GM21576 (cell line): ENCODE measurements at regions not wholly inside any gene's neighbourhood (a gene's known extent, or its start where the extent isn't known, plus 50 kb on each side); places are given as distances from the start of the nearest gene placed in this dataset.
"Not testable (repeated sequence)": the region's sequence is repeated elsewhere in the genome, so short reads cannot be mapped to it uniquely, and the experiment has no call there.

Experiments used
- ATAC-seq: cut with Tn5 transposase; IDR thresholded peaks from one replicate; pipeline ENCODE4 v1.9.1; 2021; ENCODE audit warnings: mild to moderate bottlenecking, moderate library complexity; ENCODE audit not compliant: unreplicated experiment

DNA sequence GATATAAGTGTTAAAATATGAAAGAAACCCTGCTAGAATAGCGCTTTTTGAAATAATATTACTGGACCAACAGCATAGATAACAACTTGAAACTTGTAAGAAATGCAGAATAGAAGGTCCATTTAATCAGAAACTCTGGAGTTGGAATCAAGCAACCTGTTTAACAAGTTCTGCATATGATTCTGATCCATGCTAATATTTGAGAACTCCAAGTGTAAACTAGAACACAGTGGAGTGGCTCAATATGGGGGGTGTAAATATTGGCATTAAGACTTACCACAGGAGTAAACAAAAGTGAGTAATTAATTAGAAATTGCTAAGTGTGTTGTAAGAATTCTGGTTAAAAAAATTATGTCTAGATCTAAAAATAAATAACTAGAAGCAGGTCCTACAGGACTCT is 151.2 kb downstream of the SLITRK1 start:
- ATAC-seq: no peak

DNA sequence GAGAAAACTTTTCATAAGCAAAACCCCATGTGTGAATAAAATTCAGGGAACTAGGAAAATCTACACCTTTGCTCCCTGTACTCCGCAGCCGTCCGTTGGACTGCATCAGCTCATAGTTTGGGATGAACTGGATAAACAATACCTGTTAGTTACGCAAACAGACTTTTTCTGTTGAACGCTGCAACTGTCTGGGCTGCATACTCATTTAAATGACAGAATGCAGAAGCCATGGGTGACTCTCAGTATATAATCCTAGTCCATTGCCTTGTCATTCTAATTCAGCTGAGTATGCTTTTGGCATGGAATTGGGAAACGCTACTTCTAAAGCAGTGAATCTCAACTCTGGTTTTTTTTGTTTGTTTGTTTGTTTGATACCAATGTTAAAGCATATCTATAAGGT is 151.6 kb downstream of the SLITRK1 start:
- ATAC-seq: no peak

DNA sequence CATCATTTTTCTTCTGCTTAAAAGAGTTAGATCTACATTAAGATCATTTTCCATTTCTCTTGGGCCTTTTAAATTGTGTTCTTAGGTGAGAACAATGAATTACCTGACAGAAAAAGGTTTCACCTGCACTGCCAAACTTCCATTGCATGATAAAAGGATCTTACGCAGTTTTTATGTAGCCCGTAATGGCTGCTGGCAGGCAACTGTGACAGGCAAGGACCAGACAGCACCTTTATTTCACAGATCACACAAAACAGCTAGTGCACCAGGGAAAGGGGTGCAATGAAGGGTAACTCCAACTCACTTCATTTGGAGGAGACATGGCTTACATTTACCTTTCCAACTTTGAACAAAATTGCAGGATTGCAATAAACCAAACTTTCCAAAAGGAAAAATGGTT is 159.8 kb downstream of the SLITRK1 start:
- ATAC-seq: no peak

DNA sequence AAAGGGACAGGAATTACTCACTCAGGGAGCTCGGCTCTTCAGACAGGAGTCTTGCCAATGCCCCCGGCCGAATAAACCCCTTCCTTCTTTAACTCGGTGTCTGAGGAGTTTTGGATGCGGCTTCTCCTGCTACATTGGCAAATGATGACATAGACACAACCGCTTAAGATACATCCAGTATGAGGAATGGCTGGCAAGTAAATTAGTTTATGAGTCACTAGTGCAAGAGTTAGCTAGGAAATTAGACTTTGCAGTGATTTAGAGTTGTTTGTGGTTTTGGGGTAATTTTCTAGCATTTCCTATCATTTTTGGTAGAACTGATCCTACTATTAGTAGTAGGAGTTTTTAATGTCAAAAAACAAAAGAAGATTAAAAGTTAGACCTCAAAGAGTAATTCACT is 166.2 kb downstream of the SLITRK1 start:
- no peak for ATAC-seq

DNA sequence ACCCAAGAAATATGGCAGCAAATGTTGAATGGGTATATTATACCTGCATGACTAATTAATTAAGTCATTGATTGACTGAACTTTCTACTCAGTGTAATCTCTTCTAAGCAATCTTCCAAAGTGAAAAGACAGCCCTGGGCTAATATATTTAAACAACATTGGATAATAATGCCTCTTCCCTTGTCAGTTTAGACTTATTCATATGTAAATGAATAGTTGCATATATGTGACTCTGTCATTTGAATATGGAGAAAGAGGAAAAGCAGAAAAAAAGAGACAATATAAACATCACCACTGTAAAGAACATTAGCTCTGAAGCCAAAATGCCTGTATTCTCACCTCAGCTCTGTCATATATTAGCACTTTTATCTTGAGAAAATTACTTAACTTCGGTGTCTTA is 168.0 kb downstream of the SLITRK1 start:
- ATAC-seq: no peak

DNA sequence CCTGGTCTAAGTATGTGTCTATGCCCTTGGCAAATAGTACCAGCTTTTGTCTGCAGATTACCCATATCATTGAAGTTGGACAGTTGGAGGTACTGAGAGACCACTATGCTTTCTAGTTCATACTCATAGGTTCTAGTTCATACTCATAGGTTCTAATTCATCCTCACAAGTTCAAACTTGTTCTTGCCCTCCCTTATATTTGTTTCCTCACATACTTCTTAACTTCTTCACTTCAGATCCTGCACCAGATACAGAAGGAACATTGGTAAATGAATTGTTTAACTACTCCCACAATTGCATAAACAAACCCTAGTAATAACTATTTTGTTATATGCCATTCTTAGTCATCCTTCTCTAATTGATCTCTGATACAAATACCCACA is 172.2 kb downstream of the SLITRK1 start:
- ATAC-seq: no peak

DNA sequence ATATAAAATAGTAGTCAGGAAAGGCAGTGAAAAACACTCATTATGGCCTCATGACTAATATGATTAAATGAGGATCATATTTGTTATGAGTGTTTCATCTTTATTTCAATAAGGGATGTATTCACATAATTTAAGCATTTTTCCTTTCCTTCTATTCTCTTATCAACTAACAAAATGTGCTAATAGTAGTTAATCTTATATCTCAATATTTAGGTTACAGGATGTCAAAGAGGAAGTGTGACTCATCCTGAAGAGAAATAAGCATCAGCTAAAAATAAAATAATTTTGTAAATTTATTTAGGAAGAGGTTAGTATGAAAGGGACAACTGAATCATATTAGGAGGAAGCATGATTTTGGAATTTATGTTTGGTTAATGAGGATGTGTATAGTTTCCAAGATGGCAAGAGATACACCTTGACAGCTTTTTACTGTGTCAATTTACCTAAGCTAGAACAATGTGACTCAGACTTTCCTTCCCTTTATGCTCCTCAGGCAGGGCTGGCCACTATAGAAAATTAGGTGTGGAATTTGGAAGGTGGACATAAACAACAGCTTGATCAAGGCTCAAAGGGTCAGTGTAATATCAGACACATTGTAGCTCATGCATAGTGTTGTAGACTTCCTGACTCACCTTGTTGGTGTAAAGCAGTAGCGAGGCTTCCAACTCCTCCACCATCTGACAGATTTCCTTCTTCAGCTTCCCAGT is 172.7 kb downstream of the SLITRK1 start:
- no peak for ATAC-seq

DNA sequence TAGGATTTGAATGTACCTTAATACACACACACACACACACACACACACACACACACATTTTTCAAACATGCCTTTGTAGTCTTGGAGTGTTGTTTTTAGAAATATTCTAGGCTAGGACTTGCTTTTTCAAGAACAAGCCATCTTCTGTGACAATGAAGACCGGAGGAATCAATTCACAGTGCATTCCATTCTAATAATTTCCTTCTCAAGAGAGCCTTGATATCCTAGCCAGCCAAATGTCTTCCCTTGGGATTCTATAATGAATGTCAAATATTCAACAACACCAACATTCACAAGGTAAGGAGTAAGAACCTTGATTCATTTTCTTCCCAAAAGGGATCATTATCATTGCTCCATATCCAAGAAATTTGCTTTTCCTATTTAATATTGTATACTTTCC is 180.3 kb downstream of the SLITRK1 start:
- no peak for ATAC-seq

DNA sequence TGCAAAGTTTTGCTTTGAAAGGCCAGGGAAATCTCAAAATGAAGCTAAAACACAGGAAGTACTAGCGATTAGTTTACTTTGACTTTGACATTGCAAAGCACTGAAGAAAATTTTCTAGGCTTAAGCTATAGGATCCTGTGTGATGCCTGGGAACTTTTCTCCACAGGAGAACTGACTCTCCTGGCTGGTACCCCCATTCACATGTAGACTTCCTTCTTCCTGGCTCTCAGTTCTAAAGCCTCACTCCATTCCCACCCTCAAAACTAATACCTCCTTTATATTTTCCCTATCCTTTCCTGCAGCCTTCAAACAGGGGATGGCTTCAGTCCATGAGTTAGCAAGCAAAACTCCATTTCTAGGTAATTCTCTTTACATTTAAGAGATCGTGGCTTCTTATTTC is 189.5 kb downstream of the SLITRK1 start:
- ATAC-seq: no peak

DNA sequence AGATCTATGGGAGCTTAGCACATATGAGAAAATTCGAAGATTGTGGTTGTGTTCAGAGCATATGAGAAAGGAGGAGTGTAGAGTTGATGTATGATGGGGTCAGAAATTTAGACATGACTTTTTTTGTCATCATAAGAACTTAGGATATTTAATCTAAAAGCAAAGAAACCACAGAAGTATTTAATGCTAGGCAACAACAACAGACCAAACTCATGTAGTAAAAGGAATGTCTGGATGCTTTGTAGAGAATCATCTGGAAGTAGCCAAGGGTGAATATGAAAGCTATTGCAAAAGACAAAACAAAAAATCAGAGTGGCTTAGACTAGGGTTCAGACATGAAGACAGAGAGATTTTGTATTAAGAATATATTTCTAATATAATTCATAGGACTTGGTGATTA is 190.3 kb downstream of the SLITRK1 start:
- no peak for ATAC-seq

DNA sequence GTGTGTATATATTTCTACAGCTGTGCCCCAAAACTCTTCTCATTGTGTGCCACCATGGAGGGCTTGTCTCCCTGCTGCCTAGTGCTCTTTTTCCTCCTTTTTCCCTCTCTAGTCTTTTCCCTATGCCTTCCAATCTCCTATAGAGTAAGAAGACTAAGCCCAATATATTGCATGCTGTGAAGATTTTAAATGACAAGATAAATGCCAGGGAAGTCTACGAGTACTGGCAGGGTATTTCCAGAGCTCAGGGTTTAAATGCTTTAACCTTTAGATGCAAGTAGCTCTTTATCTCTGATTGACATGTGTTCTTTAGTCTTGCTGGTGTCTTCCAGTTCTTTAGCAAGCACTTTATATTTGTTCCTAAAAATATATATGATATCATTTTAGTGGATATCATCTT is 200.7 kb downstream of the SLITRK1 start:
- ATAC-seq: no peak

DNA sequence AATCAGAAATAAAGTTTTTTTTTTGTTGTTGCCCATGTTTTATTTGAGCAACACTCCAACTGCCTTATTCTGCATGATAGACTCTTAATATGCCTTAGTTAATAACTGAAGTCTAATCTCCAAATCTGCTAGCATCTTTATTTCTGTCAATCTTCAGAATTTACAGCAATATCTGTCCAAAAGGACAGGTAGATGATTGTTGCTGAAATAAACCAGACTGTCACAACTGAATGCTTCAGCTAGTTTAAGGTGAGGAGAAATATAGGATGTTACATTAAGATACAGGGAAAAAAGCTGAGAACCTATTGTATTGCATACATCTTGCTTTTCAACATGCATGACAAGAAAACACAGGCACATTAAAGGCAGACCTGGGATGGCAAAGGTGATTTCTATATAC is 204.3 kb downstream of the SLITRK1 start:
- ATAC-seq: no peak

DNA sequence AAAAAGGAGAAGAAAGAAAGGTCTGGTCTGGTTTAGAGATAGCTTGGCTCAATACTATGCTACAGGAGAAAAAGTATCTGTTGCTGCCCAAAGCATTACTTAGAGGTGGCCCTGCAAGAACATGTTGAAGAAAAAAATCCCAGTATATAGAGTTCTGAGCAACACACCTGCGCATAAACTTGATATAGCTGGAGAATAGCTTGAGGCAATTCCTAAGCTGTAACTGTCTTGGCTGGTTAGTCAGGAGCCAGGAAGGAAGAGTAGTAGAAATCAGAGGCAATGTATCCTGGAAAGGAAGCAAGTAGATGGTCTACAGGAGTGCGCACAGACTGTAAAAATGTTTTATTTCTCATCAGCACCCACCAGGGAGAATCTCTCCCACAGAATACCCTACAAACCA is 209.7 kb downstream of the SLITRK1 start:
- no peak for ATAC-seq

DNA sequence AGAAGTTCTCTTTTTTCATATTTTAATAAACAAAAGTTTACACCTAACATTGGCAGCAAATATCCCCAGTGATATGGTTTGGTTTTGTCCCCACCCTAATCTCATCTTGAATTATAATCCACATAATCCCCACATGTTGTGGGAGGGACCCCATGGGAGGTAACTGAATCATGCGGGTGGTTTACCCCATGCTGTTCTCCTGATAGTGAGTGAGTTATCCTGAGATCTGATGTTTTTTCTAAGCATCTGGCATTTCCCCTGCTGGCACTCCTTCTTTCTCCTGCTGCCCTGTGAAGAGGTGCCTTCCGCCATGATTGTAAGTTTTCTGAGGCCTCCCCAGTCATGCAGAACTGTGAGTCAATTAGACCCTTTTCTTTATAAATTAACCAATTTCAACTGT is 214.7 kb downstream of the SLITRK1 start:
- ATAC-seq: no peak

DNA sequence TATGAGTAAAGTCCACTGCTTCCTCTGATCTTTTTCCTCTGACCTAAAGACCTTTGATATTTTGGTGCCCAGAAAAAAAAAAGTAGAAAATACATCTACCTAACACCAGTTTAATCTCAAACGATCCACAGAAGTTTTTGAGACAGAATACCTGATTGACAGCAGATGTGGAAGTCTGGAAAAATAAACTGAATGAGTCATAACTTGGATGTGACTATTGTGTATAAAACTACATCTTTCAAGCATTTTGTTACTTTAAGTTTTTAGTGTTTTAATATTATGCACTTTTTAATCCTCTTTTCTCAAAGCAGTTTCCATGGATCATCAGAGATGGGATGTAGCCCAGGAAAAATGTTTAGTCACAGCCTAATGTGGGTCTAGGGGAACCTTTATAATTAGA is 216.1 kb downstream of the SLITRK1 start:
- no peak for ATAC-seq

DNA sequence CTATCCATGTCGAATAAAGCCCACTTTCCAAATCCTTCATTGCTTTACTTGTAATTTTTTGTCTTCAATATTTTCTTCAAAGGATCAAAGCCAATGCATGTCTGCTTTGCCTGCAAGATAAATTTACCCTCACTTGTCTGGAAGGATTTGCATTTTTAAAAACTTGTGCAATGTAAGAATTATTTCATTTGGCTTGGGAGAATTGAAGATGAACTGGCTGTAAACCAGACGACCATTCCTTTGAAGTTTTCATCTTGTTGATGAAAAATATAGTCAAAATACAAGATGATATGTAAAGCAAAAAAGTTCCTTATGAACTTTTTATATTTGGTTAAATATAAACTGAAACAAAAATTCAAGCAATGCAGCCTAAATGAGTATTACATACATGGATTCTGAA is 225.0 kb downstream of the SLITRK1 start:
- no peak for ATAC-seq

DNA sequence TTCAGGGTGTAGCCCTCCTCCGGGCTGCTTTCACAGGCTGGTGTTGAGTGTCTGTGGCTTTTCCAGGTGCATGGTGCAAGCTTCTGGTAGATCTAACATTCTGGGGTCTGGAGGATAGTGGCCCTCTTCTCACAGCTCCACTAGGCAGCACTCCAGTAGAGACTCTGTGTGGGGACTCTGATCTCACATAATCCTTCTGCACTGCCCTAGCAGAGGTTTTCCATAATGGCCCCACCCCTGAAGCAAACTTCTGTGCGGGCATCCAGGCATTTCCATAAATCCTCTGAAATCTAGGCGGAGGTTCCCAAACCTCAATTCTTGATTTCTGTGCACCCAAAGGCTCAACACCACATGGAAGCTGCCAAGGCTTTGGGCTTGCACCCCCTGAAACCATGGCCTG is 239.7 kb downstream of the SLITRK1 start:
- not testable (repeated sequence) for ATAC-seq

DNA sequence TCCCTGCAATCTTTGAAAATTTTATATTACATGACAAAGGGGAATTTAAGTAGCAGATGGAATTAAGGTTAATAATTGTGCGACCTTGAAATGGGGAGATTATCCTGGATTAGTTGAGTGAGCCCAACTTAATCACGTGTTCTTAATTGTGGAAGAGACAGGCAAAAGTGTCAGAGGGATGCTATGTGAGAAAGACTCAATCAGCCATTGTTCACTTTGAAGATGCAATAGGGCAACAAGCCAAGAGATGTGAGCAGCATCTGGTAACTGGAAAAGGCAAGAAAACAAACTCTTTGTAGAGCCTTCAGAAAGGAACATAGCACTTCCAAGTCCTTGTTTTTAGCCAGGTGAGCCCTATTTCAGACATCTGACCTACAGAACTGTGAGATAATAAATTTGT is 247.7 kb downstream of the SLITRK1 start:
- ATAC-seq: no peak

DNA sequence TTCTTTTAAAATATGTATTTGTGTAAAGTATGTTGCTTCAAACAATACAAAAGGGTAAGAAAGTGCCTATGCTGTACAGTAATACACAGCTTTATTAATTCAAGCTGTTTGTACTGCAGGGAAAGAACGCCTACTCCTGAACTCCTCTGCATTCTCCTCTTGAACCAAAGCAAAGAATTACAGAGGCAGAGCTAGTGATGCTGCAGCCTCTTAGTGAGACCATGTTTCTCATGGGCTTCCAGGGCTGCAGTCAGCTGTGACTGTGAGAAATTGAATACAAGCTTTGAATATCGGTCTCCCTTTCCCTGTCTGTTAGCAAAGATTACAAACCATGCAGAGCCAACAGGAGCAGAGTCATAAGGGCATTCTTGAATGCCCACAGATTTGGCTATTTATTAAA is 248.5 kb downstream of the SLITRK1 start:
- ATAC-seq: no peak

DNA sequence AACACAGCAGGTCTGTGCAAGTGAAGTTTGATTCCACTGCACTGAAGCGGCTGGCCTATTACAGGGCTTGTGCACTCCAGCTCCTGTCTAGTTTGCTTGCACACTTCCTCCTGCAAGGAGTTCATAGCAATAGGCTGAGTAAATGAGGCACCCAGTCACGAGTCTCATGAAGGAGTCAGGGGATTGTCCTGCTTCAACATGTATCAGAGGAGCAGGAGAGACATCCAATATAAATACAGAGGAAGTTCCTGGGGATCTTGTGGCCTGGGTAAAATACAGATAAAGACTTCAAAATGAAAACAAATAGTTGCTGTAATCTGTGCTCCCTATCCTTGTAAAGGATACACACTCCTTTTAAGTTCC is 259.9 kb downstream of the SLITRK1 start:
- ATAC-seq: no peak

DNA sequence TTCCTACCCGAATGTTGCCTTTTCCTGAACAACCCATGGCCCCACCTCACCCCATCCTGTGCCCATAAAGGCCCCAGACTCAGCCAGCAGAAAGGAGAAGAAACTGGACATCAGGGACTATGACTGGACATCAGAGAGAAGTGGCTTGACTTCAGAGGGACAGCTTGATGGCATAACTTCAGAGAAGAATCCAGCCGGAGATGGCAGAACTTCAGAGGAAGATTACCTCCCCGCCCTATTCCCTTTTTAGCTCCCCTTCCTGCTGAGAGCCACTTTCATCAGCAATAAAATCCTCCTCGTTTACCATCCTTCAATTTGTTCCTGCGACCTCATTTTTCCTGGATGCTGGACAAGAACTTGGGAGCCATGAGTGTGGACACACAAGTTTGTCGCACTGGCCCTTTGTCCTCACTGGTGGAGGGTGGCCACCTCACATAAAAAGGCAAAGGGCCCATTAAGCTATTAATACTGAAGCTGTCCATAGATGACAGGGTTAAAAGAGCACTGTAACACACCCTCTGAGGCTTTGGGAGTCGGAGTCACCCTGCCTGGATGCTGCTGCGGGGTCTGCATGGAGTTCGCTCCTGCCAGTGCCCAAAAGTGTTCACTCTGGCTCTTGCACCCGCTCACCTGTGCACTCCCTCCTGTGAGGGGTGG is 260.4 kb downstream of the SLITRK1 start:
- ATAC-seq: no peak

DNA sequence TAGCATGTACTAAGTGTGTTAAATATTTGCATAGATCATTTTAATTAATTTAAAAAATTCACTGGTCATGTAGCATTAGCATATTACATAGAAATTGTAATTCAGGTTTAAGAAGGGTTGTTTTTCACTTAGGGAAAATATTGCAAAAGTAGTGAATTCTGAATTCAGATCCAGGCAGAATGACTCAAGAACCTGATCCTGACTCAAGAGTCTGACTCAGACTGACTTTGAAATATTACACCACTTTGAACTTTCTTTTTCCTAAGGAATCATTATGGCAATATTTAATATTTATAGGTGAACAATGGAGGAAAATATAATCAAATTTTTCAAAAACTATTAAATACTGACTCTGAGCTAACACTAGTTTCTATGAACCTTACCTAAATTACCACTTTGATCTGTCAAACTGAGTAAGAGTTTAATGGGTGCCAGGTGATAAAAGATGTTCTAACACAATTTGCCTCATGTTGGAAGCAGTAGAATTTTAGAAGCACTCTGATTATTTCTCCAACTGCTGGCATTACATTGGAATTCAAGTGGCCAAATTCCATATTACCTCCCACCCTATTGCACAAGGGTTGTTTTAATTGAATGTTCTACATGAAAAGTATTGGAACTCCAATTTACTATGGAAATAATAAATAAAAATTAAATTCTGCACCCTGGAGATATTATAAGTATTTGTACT is 261.6 kb downstream of the SLITRK1 start:
- ATAC-seq: no peak
